ENCODE measurements at regions not wholly inside any gene's neighbourhood (a gene's known extent, or its start where the extent isn't known, plus 50 kb on each side); places are given as distances from the start of the nearest gene placed in this dataset.

GRCh38 chr3:113070681-113071113, 79.9 kb downstream of the GTPBP8 start:
- ATAC-seq (no peak), FAIRE-seq (no peak), DNase-seq (ENCODE audit: extremely low read depth in 1 of 4, low spot score in 3 of 4) (no peak)
- Histone ChIP-seq H3K4me2 (ENCODE audit: insufficient read depth, low read length) (no peak overlapping the region), H3K4me3 (no peak overlapping the region), H2AFZ (ENCODE audit: low read depth, low read length) (no peak overlapping the region), H3K36me3 (ENCODE audit: control insufficient read depth, insufficient read depth, low read length) (no peaks in the 10 kb centered on the region), H3K9me1 (ENCODE audit: control insufficient read depth, insufficient read depth, low read length) (no peaks in the 10 kb centered on the region), H3K4me1 (replicated peaks in 1 of 2; ENCODE audit: control insufficient read depth in 2 of 2, insufficient read depth in 2 of 2, low read length in 2 of 2) (no peaks in the 10 kb centered on the region), H3K27ac (ENCODE audit: extremely low read depth, low read depth, low read length) (no peak overlapping the region), H3K9ac (ENCODE audit: insufficient read depth in 1 of 2, low read depth in 2 of 2, low read length in 2 of 2) (no peak overlapping the region), H4K20me1 (replicated peaks; ENCODE audit: control insufficient read depth, insufficient read depth, low read length) (no peaks in the 10 kb centered on the region), H3K9me3 (replicated peaks; ENCODE audit: control insufficient read depth, insufficient read depth, low read depth, low read length) (no peaks in the 10 kb centered on the region), H3K79me2 (ENCODE audit: control insufficient read depth, insufficient read depth, low read length) (no peaks in the 10 kb centered on the region), H3K27me3 (ENCODE audit: control insufficient read depth in 2 of 2, insufficient read depth in 2 of 2, low read length in 2 of 2) (no peaks in the 10 kb centered on the region)
- intact Hi-C loops (cut with micrococcal nuclease) (no loop called here), in situ Hi-C loops (cut with MboI) (loop anchor here (10.0 to 25.0 kb wide), 2 partner anchors 234 to 542 kb away; no protein-coding TSS in a partner anchor)
- ChIA-PET CTCF (ENCODE audit: low intra/inter-chr PET ratio) (no interaction called here), POLR2A (no interaction called here)
- WGBS (ENCODE audit: insufficient coverage, low coverage, missing lambda C conversion rate): 0% methylated on average over 4 of the region's 4 CpGs
- TF ChIP-seq BRD9 (IDR thresholded peaks at IDR 0.05; ENCODE audit: low read depth, partially characterized antibody) (no peak), ZC3H8 (IDR thresholded peaks at IDR 0.05) (no peak), ETV1 (tag; conservative IDR thresholded peaks at IDR 0.05; ENCODE audit: low read depth) (no peak), ZNF133 (CRISPR knock-in tag; IDR thresholded peaks at IDR 0.05) (no peak), THRAP3 (IDR thresholded peaks at IDR 0.05; ENCODE audit: borderline replicate concordance) (no peak), PHTF2 (CRISPR knock-in tag; IDR thresholded peaks at IDR 0.05) (no peak), CEBPG (CRISPR knock-in tag; IDR thresholded peaks at IDR 0.05) (no peak), CEBPG (tag; conservative IDR thresholded peaks at IDR 0.05 in 1 of 2, IDR thresholded peaks at IDR 0.05 in 1 of 2) (no peak), CUX1 (CRISPR knock-in tag; IDR thresholded peaks at IDR 0.05) (no peak), ZNF165 (CRISPR knock-in tag; IDR thresholded peaks at IDR 0.05; ENCODE audit: borderline replicate concordance) (no peak), JUNB (CRISPR knock-in tag; conservative IDR thresholded peaks at IDR 0.05) (no peak)
- TF ChIP-seq, protein P1, sequence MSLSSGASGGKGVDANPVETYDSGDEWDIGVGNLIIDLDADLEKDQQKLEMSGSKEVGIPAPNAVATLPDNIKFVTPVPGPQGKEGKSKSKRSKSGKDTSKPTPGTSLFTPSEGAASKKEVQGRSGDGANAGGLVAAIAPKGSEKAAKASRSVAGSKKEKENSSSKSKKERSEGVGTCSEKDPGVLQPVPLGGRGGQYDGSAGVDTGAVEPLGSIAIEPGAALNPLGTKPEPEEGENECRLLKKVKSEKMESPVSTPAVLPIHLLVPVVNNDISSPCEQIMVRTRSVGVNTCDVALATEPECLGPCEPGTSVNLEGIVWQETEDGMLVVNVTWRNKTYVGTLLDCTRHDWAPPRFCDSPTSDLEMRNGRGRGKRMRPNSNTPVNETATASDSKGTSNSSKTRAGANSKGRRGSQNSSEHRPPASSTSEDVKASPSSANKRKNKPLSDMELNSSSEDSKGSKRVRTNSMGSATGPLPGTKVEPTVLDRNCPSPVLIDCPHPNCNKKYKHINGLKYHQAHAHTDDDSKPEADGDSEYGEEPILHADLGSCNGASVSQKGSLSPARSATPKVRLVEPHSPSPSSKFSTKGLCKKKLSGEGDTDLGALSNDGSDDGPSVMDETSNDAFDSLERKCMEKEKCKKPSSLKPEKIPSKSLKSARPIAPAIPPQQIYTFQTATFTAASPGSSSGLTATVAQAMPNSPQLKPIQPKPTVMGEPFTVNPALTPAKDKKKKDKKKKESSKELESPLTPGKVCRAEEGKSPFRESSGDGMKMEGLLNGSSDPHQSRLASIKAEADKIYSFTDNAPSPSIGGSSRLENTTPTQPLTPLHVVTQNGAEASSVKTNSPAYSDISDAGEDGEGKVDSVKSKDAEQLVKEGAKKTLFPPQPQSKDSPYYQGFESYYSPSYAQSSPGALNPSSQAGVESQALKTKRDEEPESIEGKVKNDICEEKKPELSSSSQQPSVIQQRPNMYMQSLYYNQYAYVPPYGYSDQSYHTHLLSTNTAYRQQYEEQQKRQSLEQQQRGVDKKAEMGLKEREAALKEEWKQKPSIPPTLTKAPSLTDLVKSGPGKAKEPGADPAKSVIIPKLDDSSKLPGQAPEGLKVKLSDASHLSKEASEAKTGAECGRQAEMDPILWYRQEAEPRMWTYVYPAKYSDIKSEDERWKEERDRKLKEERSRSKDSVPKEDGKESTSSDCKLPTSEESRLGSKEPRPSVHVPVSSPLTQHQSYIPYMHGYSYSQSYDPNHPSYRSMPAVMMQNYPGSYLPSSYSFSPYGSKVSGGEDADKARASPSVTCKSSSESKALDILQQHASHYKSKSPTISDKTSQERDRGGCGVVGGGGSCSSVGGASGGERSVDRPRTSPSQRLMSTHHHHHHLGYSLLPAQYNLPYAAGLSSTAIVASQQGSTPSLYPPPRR (CRISPR knock-in tag; IDR thresholded peaks at IDR 0.05; ENCODE audit: borderline replicate concordance): no peak
- no TSS peak for BruUV-seq (replicated peaks)

Measured in K562 (cell line).